NCI-H345 treated with DMSO at 0.1 percent for 48 hours (cell line): ENCODE measurements at regions not wholly inside any gene's neighbourhood (a gene's known extent, or its start where the extent isn't known, plus 50 kb on each side); places are given as distances from the start of the nearest gene placed in this dataset.
"Not testable (repeated sequence)": the region's sequence is repeated elsewhere in the genome, so short reads cannot be mapped to it uniquely, and the experiment has no call there.

Experiments used
- DNase-seq: peaks from one replicate; lab custom pipeline; 2025; ENCODE audit not compliant: unreplicated experiment; lab: John Stamatoyannopoulos, UW

- DNase-seq: no peak
Observed at GRCh38 chr9:6160579-6160978, 55.0 kb upstream of the IL33 start.

GRCh38 chr9:6153425-6153824 lies 62.2 kb upstream of the IL33 start:
- DNase-seq: no peak

DNA sequence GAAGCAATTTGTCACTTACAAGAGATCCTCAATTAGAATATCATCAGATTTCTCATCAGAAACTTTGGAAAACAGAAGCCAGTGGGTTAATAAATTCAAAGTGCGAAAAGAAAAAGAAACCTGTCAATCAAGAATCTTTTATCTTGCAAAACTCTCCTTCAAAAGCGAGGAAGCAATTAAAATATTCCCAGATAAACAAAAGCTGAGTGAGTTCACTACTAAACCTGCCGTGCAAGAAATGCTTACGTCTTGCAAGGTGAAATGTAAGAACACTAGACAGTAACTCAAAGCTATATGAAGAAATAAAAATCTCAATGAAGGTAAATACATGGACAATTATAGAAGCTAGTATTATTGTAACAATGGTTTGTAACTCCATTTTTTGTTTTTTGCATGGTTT lies 62.8 kb upstream of the IL33 start:
- DNase-seq: no peak

- DNase-seq: peak; percentile 2
Observed at GRCh38 chr9:6150483-6150882, 65.1 kb upstream of the IL33 start.

DNA sequence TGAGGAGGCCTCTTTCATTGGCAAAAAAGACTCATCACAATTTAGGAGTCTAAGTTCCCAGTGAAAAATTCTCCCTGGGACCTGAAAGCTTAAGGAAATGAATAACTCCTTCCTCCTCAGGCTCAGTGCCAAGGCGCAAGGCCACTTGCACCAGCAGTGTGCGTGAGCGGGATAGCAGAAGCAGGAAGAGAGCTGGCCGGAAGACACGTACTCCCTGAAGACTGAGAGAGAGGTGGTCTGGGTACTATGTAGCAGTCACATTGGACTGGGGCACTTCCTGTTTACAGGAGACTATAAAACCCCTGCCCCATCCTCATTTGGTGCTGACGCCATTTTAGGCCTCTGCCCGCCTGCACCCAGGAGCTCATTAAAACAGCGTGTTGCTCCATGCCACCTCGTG lies 66.3 kb upstream of the IL33 start:
- no peak for DNase-seq

DNA sequence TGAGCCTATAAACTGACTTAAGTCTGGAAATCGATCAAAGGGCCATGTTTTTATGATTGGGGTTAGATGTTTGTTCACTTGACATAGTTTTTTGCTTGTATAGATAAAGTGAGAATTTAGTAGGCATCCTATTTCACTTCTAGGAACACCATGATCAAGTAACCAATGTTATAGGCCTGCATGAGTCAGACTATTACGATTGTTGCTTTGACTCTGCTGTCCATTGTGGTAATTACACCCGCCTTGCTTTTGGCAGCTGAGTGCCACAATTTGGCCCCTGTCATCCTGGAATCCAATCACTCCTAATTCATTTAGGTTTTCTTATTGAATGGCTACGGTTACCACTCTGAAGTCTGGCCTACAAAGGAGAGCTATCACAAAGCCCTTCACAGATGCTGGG lies 67.8 kb upstream of the IL33 start:
- no peak for DNase-seq

GRCh38 chr9:6144947-6145346 lies 70.7 kb upstream of the IL33 start:
- no peak for DNase-seq

GRCh38 chr9:6142799-6143454 lies 72.7 kb upstream of the IL33 start:
- no peak for DNase-seq

GRCh38 chr9:6135780-6136179 lies 79.8 kb upstream of the IL33 start:
- DNase-seq: not testable (repeated sequence)

DNA sequence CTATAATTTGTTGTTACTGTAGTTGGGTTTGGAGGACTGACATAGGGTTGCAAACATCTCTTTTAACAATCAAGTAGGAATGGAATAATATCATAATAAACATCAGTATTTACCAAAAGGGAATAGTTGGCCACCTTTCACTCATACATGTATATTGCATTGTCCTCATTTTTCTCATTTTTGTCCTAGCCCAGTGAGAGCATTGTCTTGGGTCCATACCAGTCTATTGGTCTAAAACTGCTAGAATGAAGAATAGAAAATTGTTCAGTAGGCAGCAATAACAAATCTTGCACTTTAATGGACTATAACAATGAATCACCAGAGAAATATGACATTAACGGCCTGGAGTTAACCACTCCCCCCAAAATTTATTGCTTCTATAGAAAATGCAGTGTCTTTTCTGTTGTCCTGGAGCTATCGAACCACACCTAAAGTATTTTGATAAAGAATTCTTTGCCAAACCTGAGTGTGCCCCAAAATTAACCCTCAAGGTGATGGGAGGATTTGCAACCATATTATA lies 80.9 kb upstream of the IL33 start:
- DNase-seq: no peak

DNA sequence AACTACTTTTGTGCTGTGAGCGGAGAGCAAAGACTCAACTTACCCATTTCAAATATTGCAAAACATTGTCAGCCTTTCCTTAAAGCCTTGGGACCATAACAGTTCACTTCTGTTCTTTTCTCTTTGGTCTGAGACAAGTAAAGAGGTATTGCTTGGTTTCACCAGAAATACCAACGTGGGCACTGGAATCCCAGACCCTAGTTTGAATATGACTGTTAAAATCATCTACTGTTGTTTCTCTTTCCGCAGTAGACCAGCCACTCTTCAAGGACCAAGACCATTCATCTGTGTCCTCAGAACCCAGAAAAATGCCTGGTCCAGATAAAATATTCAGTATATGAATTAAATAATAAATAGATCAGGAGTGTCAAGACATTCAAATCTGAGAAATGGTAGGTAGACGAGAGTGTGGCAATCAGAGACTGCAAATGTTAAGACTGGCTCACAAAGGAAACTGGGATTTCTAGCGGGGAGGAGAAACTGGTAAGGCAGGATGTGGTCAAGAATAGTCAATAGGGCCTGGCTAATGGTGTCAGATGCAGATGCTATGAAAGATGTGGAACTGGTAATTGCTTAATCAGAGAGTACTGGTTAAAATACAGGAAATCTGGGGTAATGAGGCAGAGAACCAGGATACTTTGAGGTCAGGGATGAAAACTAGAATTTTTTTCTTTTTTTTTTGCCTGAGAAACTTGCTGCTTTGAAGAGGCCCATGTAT lies 82.1 kb upstream of the IL33 start:
- no peak for DNase-seq

GRCh38 chr9:6132650-6133049 lies 83.0 kb upstream of the IL33 start:
- no peak for DNase-seq

GRCh38 chr9:6128030-6128429 lies 87.6 kb upstream of the IL33 start:
- no peak for DNase-seq

DNA sequence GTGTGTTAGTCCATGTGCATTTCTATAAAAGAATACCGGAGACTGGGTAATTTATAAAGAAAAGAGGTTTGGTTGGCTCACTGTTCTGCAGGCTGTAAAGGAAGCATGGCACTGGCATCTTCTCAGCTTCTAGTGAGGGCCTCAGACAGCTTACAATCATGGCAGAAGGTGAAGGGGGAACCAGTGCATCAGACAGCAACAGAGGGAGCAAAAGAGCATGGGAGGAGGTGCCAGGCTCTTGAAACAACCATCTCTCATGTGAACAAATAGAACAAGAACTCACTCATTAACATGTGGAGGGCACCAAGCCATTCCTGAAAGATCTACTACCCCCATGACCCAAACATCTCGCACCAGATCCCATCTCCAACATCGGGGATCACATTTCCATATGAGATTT lies 89.2 kb upstream of the IL33 start:
- DNase-seq: no peak

DNA sequence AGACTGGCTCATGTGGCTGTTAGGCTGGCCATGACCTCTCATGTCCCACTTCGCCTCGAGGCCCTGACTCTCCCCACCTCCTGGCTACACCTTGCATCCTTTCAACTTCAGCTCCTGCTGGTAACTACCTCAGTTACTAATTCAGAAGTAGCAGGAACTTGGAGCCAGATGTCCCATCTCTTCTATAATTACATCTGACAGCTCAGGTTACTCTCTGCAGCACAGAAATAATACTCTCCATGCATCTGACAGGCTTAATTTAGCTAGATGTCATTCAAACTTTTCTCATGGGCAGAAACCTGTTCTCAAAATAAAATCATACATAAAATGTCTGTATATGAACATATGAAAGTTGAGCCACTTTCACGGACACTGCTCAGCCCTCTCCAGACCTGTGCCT lies 92.2 kb upstream of the IL33 start:
- no peak for DNase-seq

DNA sequence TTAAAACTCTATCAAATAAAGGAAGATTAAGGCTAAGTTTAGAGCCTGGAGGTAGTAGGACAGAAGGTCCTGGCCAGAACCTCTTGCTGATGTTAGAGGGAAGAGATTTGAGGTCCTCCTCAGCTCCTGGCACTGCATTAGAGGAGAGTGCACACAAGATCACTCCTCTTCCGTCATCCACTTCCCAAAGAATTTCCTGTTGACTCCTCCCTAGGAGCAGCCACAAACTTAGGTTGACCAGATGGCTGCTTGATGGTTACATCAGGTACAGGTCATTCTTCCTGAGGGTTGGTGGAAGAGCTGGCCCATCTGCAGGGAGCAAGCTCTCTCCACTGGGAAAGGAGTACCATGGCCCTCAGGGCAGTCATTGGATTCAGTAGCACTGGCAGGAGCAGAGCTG lies 93.9 kb upstream of the IL33 start:
- no peak for DNase-seq

- DNase-seq: no peak
Observed at GRCh38 chr9:6114424-6114823, 99.0 kb upstream of the RANBP6 start.

DNA sequence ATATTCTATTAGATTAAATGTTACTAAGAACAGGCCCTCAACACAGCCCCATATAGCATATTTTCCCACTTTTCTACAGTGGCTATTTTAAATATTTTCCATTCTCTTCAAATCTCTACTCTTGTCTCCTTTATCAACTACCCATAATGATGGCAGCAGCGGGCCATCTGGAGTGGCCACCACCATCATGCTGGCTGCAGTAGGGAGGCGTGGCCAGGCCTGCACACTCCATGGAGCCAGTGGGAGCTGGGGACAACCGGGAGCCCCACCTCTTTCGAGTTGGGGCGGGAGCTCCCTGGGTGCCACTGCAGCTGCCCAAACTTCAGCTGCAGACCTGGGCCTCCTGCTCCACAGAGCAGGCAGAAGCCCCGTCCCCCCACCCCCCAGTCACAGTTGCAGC lies 98.4 kb upstream of the RANBP6 start:
- DNase-seq: no peak

GRCh38 chr9:6113312-6113711 lies 97.9 kb upstream of the RANBP6 start:
- no peak for DNase-seq

GRCh38 chr9:6109986-6110385 lies 94.6 kb upstream of the RANBP6 start:
- no peak for DNase-seq

GRCh38 chr9:6109571-6109970 lies 94.1 kb upstream of the RANBP6 start:
- DNase-seq: no peak

- DNase-seq: no peak
Observed at GRCh38 chr9:6106711-6107339, 91.4 kb upstream of the RANBP6 start.
